ENCODE measurements at regions not wholly inside any gene's neighbourhood (a gene's known extent, or its start where the extent isn't known, plus 50 kb on each side); places are given as distances from the start of the nearest gene placed in this dataset.

DNA sequence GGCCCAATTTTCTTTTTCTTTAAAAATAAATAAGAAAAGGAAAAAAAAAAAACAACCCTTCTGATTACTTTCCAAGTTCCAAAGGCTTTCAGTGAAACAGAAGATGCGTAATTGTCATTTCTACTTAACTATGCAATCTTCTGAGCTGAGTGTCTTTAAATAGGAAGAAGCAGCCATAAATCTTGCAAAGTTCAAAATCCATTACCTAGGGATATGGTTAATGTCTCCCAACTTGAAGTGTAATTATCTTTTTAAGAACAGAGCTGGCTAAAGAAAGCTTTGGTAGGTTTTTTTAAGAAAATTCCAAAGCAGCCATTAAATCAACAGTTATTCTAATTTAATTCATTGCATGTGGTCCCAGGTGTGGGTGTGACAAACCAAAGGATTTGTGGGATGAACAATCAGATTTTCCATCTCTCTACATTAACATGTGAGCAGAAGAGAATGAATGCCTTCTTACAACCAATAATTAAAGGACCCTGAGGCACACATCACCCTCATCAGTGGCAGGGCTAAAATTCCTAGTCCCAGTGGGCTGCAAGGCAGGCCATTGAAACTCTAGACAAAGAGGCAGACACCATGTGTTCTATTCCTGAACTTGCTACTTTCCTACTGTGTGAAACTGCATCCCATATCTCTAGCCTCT, 419.2 kb downstream of the REEP3 start:
- CTCF ChIA-PET, result interaction anchor here (1.1 kb wide), 1 partner anchor 37 kb away, joined by 4 read pairs; no protein-coding TSS in a partner anchor
- Mint-ChIP-seq H3K27ac (ENCODE audit: unreplicated experiment) (no peak overlapping the region), H3K9me3 (ENCODE audit: low read depth, unreplicated experiment) (no peaks in the 10 kb centered on the region), H3K4me1 (ENCODE audit: low read depth, unreplicated experiment) (no peaks in the 10 kb centered on the region), H3K4me3 (ENCODE audit: low read depth, unreplicated experiment) (no peak overlapping the region), H3K36me3 (ENCODE audit: insufficient read depth, unreplicated experiment) (no peaks in the 10 kb centered on the region), H3K27me3 (ENCODE audit: unreplicated experiment) (peaks cover 47% of the 10 kb centered on the region)
- BruUV-seq (replicated peaks), result no TSS peak
- intact Hi-C loops (cut with micrococcal nuclease; ENCODE audit: unreplicated experiment), result no loop called here
- no peak for DNase-seq
- TF ChIP-seq, protein P1, sequence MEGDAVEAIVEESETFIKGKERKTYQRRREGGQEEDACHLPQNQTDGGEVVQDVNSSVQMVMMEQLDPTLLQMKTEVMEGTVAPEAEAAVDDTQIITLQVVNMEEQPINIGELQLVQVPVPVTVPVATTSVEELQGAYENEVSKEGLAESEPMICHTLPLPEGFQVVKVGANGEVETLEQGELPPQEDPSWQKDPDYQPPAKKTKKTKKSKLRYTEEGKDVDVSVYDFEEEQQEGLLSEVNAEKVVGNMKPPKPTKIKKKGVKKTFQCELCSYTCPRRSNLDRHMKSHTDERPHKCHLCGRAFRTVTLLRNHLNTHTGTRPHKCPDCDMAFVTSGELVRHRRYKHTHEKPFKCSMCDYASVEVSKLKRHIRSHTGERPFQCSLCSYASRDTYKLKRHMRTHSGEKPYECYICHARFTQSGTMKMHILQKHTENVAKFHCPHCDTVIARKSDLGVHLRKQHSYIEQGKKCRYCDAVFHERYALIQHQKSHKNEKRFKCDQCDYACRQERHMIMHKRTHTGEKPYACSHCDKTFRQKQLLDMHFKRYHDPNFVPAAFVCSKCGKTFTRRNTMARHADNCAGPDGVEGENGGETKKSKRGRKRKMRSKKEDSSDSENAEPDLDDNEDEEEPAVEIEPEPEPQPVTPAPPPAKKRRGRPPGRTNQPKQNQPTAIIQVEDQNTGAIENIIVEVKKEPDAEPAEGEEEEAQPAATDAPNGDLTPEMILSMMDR (IDR thresholded peaks at IDR 0.05; ENCODE audit: unreplicated experiment), result no peak

DNA sequence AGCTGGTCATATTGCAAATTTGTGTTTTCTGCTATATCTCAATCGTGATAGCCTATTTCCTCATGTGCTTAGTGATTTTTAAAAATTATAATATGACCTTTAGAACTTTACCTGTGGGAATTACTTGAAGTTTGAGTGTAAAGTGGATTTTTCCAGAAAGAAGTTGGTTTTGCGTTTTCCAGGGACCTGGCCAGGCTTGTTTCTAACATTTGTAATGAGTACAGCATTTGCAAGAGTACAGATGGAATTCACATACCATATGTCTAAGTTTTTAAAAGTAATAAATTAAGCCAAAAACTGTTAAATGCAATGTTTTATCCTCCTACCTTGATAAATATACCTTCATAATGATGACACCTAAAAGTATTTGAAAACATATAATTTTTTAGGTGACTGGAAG, 443.2 kb downstream of the REEP3 start:
- CTCF ChIA-PET, result no interaction called here
- BruUV-seq (replicated peaks), result no TSS peak
- no peak for DNase-seq
- Mint-ChIP-seq H3K9me3 (ENCODE audit: low read depth, unreplicated experiment) (no peaks in the 10 kb centered on the region), H3K27ac (ENCODE audit: unreplicated experiment) (no peak overlapping the region), H3K4me3 (ENCODE audit: low read depth, unreplicated experiment) (no peak overlapping the region), H3K27me3 (ENCODE audit: unreplicated experiment) (peaks cover 42% of the 10 kb centered on the region), H3K36me3 (ENCODE audit: insufficient read depth, unreplicated experiment) (no peaks in the 10 kb centered on the region), H3K4me1 (ENCODE audit: low read depth, unreplicated experiment) (no peaks in the 10 kb centered on the region)
- intact Hi-C loops (cut with micrococcal nuclease; ENCODE audit: unreplicated experiment), result no loop called here
- TF ChIP-seq, protein P1 (IDR thresholded peaks at IDR 0.05; ENCODE audit: unreplicated experiment), result no peak

DNA sequence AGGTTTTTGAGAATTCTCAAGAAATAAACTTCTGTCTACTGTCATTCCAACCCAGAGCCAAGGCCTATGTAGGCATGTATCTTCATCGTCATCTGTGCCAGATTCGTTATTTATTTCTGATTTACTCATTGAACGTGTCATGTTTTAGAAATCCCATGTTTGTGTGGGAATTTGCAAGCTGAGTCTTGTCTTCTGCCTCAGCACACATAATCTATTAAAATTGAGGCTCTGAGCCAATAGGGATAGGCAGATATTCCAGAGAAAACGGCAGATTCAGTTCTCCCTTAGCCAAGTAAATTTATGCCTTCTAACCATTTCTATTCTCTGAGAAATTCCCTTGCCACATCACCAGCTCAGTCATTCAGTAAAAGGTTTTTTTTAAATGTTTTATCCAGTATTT, 444.6 kb downstream of the REEP3 start:
- CTCF ChIA-PET, result interaction anchor here (1.9 kb wide), 1 partner anchor 11 kb away, joined by 10 read pairs; no protein-coding TSS in a partner anchor
- Mint-ChIP-seq H3K4me1 (ENCODE audit: low read depth, unreplicated experiment) (no peaks in the 10 kb centered on the region), H3K9me3 (ENCODE audit: low read depth, unreplicated experiment) (no peaks in the 10 kb centered on the region), H3K4me3 (ENCODE audit: low read depth, unreplicated experiment) (no peak overlapping the region), H3K36me3 (ENCODE audit: insufficient read depth, unreplicated experiment) (no peaks in the 10 kb centered on the region), H3K27me3 (ENCODE audit: unreplicated experiment) (peaks cover 37% of the 10 kb centered on the region), H3K27ac (ENCODE audit: unreplicated experiment) (no peak overlapping the region)
- no TSS peak for BruUV-seq (replicated peaks)
- DNase-seq, result no peak
- intact Hi-C loops (cut with micrococcal nuclease; ENCODE audit: unreplicated experiment), result no loop called here
- TF ChIP-seq, protein P1 (IDR thresholded peaks at IDR 0.05; ENCODE audit: unreplicated experiment), result no peak

DNA sequence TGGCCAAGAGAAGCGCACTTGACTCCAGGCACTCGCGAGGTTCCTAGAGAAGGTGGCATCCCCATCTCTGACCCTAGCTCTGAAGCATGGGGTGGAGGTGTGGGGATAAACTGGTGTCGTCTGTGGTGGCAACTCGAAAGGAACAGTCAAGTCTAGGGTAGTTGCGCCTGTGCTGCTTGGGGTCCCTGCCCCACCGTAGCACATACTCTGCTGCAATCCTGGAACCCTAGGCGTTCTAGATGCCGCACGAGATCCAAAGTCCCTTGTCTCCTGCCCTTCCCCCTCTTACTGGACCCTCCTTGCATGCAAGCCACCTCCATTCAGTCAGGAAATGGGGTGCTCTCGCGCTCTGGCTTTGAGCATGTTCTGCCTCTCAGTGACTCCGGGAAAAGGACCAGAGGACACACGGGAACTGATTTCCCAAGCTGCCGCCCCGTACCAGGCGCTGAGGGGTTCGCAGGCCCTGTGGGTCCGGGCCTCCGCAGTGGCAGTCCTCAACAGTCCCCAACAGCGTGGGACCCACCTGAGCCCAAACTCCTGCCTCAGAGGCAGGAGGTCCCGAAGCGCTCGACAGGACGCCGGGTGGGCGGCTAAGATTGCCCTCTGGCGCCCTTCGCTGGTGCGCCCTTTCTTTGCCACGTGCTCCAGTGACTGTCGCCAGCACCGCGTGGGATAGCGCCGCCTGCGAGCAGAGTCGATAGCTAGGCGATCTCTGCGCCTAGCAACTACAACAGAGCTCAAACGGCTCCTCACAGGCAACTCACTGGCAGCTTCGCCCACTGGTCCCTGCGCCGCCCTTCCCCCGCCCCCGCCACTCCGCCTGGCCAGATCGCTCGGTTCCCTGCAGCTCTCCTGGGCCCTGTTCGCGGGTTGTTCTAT, 452.0 kb downstream of the REEP3 start:
- TF ChIP-seq, protein P1 (IDR thresholded peaks at IDR 0.05; ENCODE audit: unreplicated experiment), result no peak
- H3K4me3 Mint-ChIP-seq (ENCODE audit: low read depth, unreplicated experiment), result no peak overlapping the region
- no peak for DNase-seq
- no peaks in the 10 kb centered on the region for H3K9me3 Mint-ChIP-seq (ENCODE audit: low read depth, unreplicated experiment)
- no peaks in the 10 kb centered on the region for H3K36me3 Mint-ChIP-seq (ENCODE audit: insufficient read depth, unreplicated experiment)
- intact Hi-C loops (cut with micrococcal nuclease; ENCODE audit: unreplicated experiment), result no loop called here
- H3K4me1 Mint-ChIP-seq (ENCODE audit: low read depth, unreplicated experiment), result no peaks in the 10 kb centered on the region
- no peak overlapping the region for H3K27ac Mint-ChIP-seq (ENCODE audit: unreplicated experiment)
- CTCF ChIA-PET, result interaction anchor here (3.0 kb wide), 1 partner anchor 106 kb away, joined by 34 read pairs; no protein-coding TSS in a partner anchor
- BruUV-seq (replicated peaks), result no TSS peak
- H3K27me3 Mint-ChIP-seq (ENCODE audit: unreplicated experiment), result peaks cover 4% of the 10 kb centered on the region
